ENCODE measurements at regions not wholly inside any gene's neighbourhood (a gene's known extent, or its start where the extent isn't known, plus 50 kb on each side); places are given as distances from the start of the nearest gene placed in this dataset.

- Histone ChIP-seq H3K4me3 (no peak overlapping the region), H3K36me3 (ENCODE audit: low read depth) (no peaks in the 10 kb centered on the region), H3K9me3 (peaks cover 8% of the 10 kb centered on the region), H3K4me1 (ENCODE audit: low read depth) (no peaks in the 10 kb centered on the region)
- no peak for TF ChIP-seq CTCF (IDR thresholded peaks at IDR 0.05)
- intact Hi-C loops (cut with DNase I, micrococcal nuclease), result no loop called here
- no peak for DNase-seq
- ATAC-seq, result no peak
Observed at GRCh38 chr2:41510108-41510507, 537.7 kb upstream of the PKDCC start.

GRCh38 chr2:41521211-41521610 is 526.6 kb upstream of the PKDCC start:
- Histone ChIP-seq H3K4me1 (ENCODE audit: low read depth) (no peaks in the 10 kb centered on the region), H3K9me3 (peaks cover 3% of the 10 kb centered on the region), H3K4me3 (no peak overlapping the region), H3K36me3 (ENCODE audit: low read depth) (no peaks in the 10 kb centered on the region)
- intact Hi-C loops (cut with DNase I, micrococcal nuclease), result no loop called here
- no peak for TF ChIP-seq CTCF (IDR thresholded peaks at IDR 0.05)
- DNase-seq, result no peak
- ATAC-seq, result no peak

GRCh38 chr2:41527525-41528323 is 520.1 kb upstream of the PKDCC start:
- intact Hi-C loops (cut with DNase I, micrococcal nuclease), result no loop called here

GRCh38 chr2:41535575-41535974 is 512.2 kb upstream of the PKDCC start:
- DNase-seq (no peak), ATAC-seq (no peak)
- TF ChIP-seq CTCF (IDR thresholded peaks at IDR 0.05), result no peak
- Histone ChIP-seq H3K4me1 (ENCODE audit: low read depth) (no peaks in the 10 kb centered on the region), H3K9me3 (peaks cover 11% of the 10 kb centered on the region), H3K4me3 (no peak overlapping the region), H3K36me3 (ENCODE audit: low read depth) (no peaks in the 10 kb centered on the region)
- intact Hi-C loops (cut with DNase I, micrococcal nuclease), result no loop called here

More at GRCh38 chr2:41527525-41528323, 520.1 kb upstream of the PKDCC start:
- no peaks in the 10 kb centered on the region for H3K36me3 ChIP-seq (ENCODE audit: low read depth)
- ATAC-seq (no peak), DNase-seq (no peak)
- peaks cover 5% of the 10 kb centered on the region for H3K9me3 ChIP-seq
- no peaks in the 10 kb centered on the region for H3K4me1 ChIP-seq (ENCODE audit: low read depth)
- H3K4me3 ChIP-seq, result no peak overlapping the region
- TF ChIP-seq CTCF (IDR thresholded peaks at IDR 0.05), result no peak

DNA sequence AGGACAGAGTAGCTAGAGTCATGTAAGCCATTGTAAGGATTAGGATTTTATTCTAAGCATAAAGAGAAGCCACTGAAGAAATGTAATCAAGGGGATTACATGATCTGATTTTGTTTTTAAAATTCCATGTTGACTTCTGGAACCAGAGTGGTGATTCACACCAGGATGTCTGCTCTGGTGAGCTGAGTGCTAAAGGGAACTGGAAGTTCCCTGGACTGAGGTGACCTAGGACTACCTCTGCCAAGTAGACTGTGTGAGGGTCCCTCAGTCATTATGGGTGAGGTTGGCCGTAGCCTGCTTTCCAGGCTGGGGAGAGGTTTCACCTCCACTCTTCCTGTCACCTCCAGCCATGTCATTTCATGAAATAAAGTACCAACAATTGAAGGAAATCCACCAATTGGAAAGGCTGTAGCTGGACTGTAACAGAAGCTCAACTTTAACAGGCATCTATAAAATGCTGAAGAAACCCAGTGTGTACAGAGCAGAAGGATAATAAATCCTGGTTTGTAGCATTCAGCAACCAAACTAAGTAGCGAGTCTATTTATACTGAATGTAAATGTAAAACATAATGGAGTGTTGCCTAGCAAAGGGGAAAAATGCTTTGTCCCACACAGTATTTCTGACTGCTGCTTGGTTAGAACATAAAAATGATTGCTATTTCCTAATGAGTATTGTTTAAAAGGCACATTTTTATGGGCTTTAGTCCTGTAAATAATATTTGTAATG is 507.4 kb upstream of the PKDCC start:
- no peak overlapping the region for H3K4me3 ChIP-seq
- TF ChIP-seq CTCF (IDR thresholded peaks at IDR 0.05), result no peak
- DNase-seq (peak in 1 of 3 donors; percentile 15), ATAC-seq (peak; percentile 42)
- no peaks in the 10 kb centered on the region for H3K36me3 ChIP-seq (ENCODE audit: low read depth)
- H3K4me1 ChIP-seq (ENCODE audit: low read depth), result no peaks in the 10 kb centered on the region
- no peaks in the 10 kb centered on the region for H3K9me3 ChIP-seq
- intact Hi-C loops (cut with DNase I, micrococcal nuclease), result no loop called here
